ENCODE measurements at regions not wholly inside any gene's neighbourhood (a gene's known extent, or its start where the extent isn't known, plus 50 kb on each side); places are given as distances from the start of the nearest gene placed in this dataset.

GRCh38 chr9:16272776-16273175 is 597.7 kb downstream of the BNC2 start:
- 87% methylated on average over 8 of the region's 8 CpGs for WGBS (ENCODE audit: missing lambda C conversion rate)
- no peaks in the 10 kb centered on the region; the same call in 1 of the 3 replicates for H3K4me1 ChIP-seq

GRCh38 chr9:16275795-16276624 is 594.5 kb downstream of the BNC2 start:
- peaks cover 5% of the 10 kb centered on the region; the same call in 1 of the 3 replicates for H3K4me1 ChIP-seq
- peak overlapping the region in 1 of 2 experiments; percentile 31; a peak in 1 of 6 replicates for H3K27ac ChIP-seq
- no peak for DNase-seq (ENCODE audit: low read depth in 1 of 2, low spot score in 1 of 2)
- no peak for ATAC-seq
- ChIA-PET CTCF (interaction anchor here (0.9 to 1.5 kb wide), 2 partner anchors 9 to 10 kb away, joined by 3 read pairs; no protein-coding TSS in a partner anchor), POLR2A (no interaction called here)
- no peak overlapping the region for H3K4me2 ChIP-seq
- FAIRE-seq: no peak
- WGBS (ENCODE audit: missing lambda C conversion rate): 88% methylated on average over 15 of the region's 15 CpGs
- no peaks in the 10 kb centered on the region for H3K9me3 ChIP-seq
- no peak overlapping the region for H3K4me3 ChIP-seq
- no peak for TF ChIP-seq JUN (IDR thresholded peaks at IDR 0.05)
- TF ChIP-seq MAX (IDR thresholded peaks at IDR 0.05): no peak

More at GRCh38 chr9:16272776-16273175, 597.7 kb downstream of the BNC2 start:
- no peak for TF ChIP-seq CHD4 (IDR thresholded peaks at IDR 0.05; ENCODE audit: borderline replicate concordance)
- TF ChIP-seq HOXA7 (CRISPR knock-in tag; IDR thresholded peaks at IDR 0.05): no peak
- no peak for TF ChIP-seq CHD2 (IDR thresholded peaks at IDR 0.05; ENCODE audit: low read length, partially characterized antibody)
- no peak for TF ChIP-seq RCOR1 (IDR thresholded peaks at IDR 0.05; ENCODE audit: low read depth, low read length)
- TF ChIP-seq HOXB13 (CRISPR knock-in tag; IDR thresholded peaks at IDR 0.05; ENCODE audit: low read depth): no peak
- TF ChIP-seq EP300 (IDR thresholded peaks at IDR 0.05): no peak
- no peak for TF ChIP-seq ZSCAN20 (CRISPR knock-in tag; IDR thresholded peaks at IDR 0.05)
- no peak for TF ChIP-seq HEYL (CRISPR knock-in tag; IDR thresholded peaks at IDR 0.05)
- TF ChIP-seq MAFK (IDR thresholded peaks at IDR 0.05; ENCODE audit: partially characterized antibody): no peak
- TF ChIP-seq CTCF (IDR thresholded peaks at IDR 0.05): no peak
- TF ChIP-seq MAZ (IDR thresholded peaks at IDR 0.05; ENCODE audit: borderline replicate concordance, low read depth, low read length): no peak
- TF ChIP-seq JUN (IDR thresholded peaks at IDR 0.05): no peak
- no peak for TF ChIP-seq FOSL2 (IDR thresholded peaks at IDR 0.05)
- no peak for TF ChIP-seq FOSL2 (CRISPR knock-in tag; IDR thresholded peaks at IDR 0.05)
- TF ChIP-seq MAX (IDR thresholded peaks at IDR 0.05): no peak
- no peak for TF ChIP-seq ZC3H11A (IDR thresholded peaks at IDR 0.05)
- TF ChIP-seq, protein P1, sequence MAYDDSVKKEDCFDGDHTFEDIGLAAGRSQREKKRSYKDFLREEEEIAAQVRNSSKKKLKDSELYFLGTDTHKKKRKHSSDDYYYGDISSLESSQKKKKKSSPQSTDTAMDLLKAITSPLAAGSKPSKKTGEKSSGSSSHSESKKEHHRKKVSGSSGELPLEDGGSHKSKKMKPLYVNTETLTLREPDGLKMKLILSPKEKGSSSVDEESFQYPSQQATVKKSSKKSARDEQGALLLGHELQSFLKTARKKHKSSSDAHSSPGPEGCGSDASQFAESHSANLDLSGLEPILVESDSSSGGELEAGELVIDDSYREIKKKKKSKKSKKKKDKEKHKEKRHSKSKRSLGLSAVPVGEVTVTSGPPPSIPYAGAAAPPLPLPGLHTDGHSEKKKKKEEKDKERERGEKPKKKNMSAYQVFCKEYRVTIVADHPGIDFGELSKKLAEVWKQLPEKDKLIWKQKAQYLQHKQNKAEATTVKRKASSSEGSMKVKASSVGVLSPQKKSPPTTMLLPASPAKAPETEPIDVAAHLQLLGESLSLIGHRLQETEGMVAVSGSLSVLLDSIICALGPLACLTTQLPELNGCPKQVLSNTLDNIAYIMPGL (CRISPR knock-in tag; IDR thresholded peaks at IDR 0.05; ENCODE audit: borderline replicate concordance): no peak
- POLR2A ChIA-PET: no interaction called here
- Histone ChIP-seq H3K4me3 (no peak overlapping the region), H3K4me2 (no peak overlapping the region), H3K9me3 (no peaks in the 10 kb centered on the region), H3K27ac (no peak overlapping the region)
- FAIRE-seq (no peak), ATAC-seq (no peak), DNase-seq (ENCODE audit: low read depth in 1 of 2, low spot score in 1 of 2) (no peak)
- CTCF ChIA-PET: interaction anchor here (1.8 kb wide), 1 partner anchor 16 kb away, joined by 4 read pairs; no protein-coding TSS in a partner anchor

- WGBS (ENCODE audit: missing lambda C conversion rate): 85% methylated on average over 8 of the region's 8 CpGs
- Histone ChIP-seq H3K4me2 (no peak overlapping the region), H3K4me3 (no peak overlapping the region), H3K4me1 (peaks cover 5% of the 10 kb centered on the region; the same call in 1 of the 3 replicates), H3K9me3 (no peaks in the 10 kb centered on the region), H3K27ac (peak overlapping the region in 1 of 2 experiments; percentile 44; a peak in 2 of 6 replicates)
- no peak for ATAC-seq
- no peak for DNase-seq (ENCODE audit: low read depth in 1 of 2, low spot score in 1 of 2)
- POLR2A ChIA-PET: no interaction called here
- no peak for FAIRE-seq
- CTCF ChIA-PET: interaction anchor here (0.9 kb wide), 1 partner anchor 9 kb away, joined by 3 read pairs; no protein-coding TSS in a partner anchor
- TF ChIP-seq EHF (CRISPR knock-in tag; IDR thresholded peaks at IDR 0.05) (no peak), MAFK (IDR thresholded peaks at IDR 0.05; ENCODE audit: partially characterized antibody) (no peak), GATA3 (IDR thresholded peaks at IDR 0.05; ENCODE audit: borderline replicate concordance) (no peak), CTCF (IDR thresholded peaks at IDR 0.05) (no peak), HOXB13 (CRISPR knock-in tag; IDR thresholded peaks at IDR 0.05; ENCODE audit: low read depth) (no peak), FOSL2 (IDR thresholded peaks at IDR 0.05) (no peak), FOSL2 (CRISPR knock-in tag; IDR thresholded peaks at IDR 0.05) (no peak), RCOR1 (IDR thresholded peaks at IDR 0.05; ENCODE audit: low read depth, low read length) (no peak), MYC (IDR thresholded peaks at IDR 0.05; ENCODE audit: borderline replicate concordance, low read length) (no peak), CEBPB (IDR thresholded peaks at IDR 0.05) (no peak), KDM5A (IDR thresholded peaks at IDR 0.05) (no peak), BCL3 (IDR thresholded peaks at IDR 0.05) (no peak), CHD4 (IDR thresholded peaks at IDR 0.05; ENCODE audit: borderline replicate concordance) (no peak), NFE2L2 (conservative IDR thresholded peaks at IDR 0.05; ENCODE audit: low read length) (no peak)
Measured at GRCh38 chr9:16276866-16277265, 593.6 kb downstream of the BNC2 start.
